Astrocyte (in vitro differentiated cells and primary cell): ENCODE measurements at regions not wholly inside any gene's neighbourhood (a gene's known extent, or its start where the extent isn't known, plus 50 kb on each side); places are given as distances from the start of the nearest gene placed in this dataset.
A peak's percentile ranks its signal among the peaks of the same experiment; 100 is the strongest.

Experiments used
- DNase-seq: peaks from one replicate; pipeline ENCODE4 v3.0.0-alpha.2; 2010; ENCODE audit warnings: low read depth
- FAIRE-seq: peaks from 2 replicates; lab custom pipeline; 2011; peaks lifted over from hg19 to GRCh38; lab: Jason Lieb, UNC
- H2AFZ ChIP-seq: 2 replicates; pipeline ENCODE4 v1.6.0; 2012; ENCODE audit warnings: low read depth, low read length, inconsistent platforms
- H3K27ac ChIP-seq: 2 replicates; pipeline ENCODE4 v1.5.1; 2011; ENCODE audit warnings: low read depth, low read length, inconsistent platforms
- H3K27me3 ChIP-seq: 2 replicates; pipeline ENCODE4 v1.6.0; 2011; ENCODE audit warnings: low read length, inconsistent platforms; ENCODE audit not compliant: insufficient read depth
- H3K36me3 ChIP-seq: 2 replicates; pipeline ENCODE4 v1.5.1; 2011; ENCODE audit warnings: low read length, inconsistent platforms; ENCODE audit not compliant: insufficient read depth
- H3K4me1 ChIP-seq: 2 replicates; pipeline ENCODE4 v1.5.1; 2011; ENCODE audit warnings: low read length, inconsistent platforms; ENCODE audit not compliant: insufficient read depth
- H3K4me2 ChIP-seq: 2 replicates; pipeline ENCODE4 v1.6.0; 2012; ENCODE audit warnings: low read length, inconsistent platforms
- H3K4me3 ChIP-seq: 2 replicates; pipeline ENCODE4 v1.5.1; 2011; ENCODE audit warnings: low read depth, mild to moderate bottlenecking, low read length, inconsistent platforms; ENCODE audit not compliant: insufficient read depth
- H3K79me2 ChIP-seq: 2 replicates; pipeline ENCODE4 v1.6.0; 2012; ENCODE audit warnings: mild to moderate bottlenecking, low read length, inconsistent platforms; ENCODE audit not compliant: insufficient read depth
- H3K9ac ChIP-seq: 2 replicates; pipeline ENCODE4 v1.6.0; 2012; ENCODE audit warnings: mild to moderate bottlenecking, low read length, inconsistent platforms
- H3K9me3 ChIP-seq: 2 replicates; pipeline ENCODE4 v1.5.1; 2012; ENCODE audit warnings: low read depth, mild to moderate bottlenecking, low read length, inconsistent platforms; ENCODE audit not compliant: insufficient read depth
- H4K20me1 ChIP-seq: 2 replicates; pipeline ENCODE4 v1.6.0; 2012; ENCODE audit warnings: low read length, inconsistent platforms; ENCODE audit not compliant: insufficient read depth
- H3K27ac Mint-ChIP-seq: one replicate; pipeline ENCODE4 v1.8.0; 2021; ENCODE audit warnings: mild to moderate bottlenecking, mixed read lengths; ENCODE audit not compliant: unreplicated experiment
- H3K27me3 Mint-ChIP-seq: one replicate; pipeline ENCODE4 v1.8.0; 2021; ENCODE audit warnings: low read depth, mixed read lengths; ENCODE audit not compliant: unreplicated experiment
- H3K36me3 Mint-ChIP-seq: one replicate; pipeline ENCODE4 v1.8.0; 2021; ENCODE audit warnings: low read depth, mixed read lengths; ENCODE audit not compliant: unreplicated experiment
- H3K4me1 Mint-ChIP-seq: one replicate; pipeline ENCODE4 v1.8.0; 2021; ENCODE audit warnings: low read depth, mixed read lengths; ENCODE audit not compliant: unreplicated experiment
- H3K4me3 Mint-ChIP-seq: one replicate; pipeline ENCODE4 v1.8.0; 2021; ENCODE audit warnings: mild to moderate bottlenecking, moderate library complexity, mixed read lengths; ENCODE audit not compliant: unreplicated experiment
- H3K9me3 Mint-ChIP-seq: one replicate; pipeline ENCODE4 v1.8.0; 2021; ENCODE audit warnings: mild to moderate bottlenecking, mixed read lengths; ENCODE audit not compliant: unreplicated experiment
- EZH2 ChIP-seq: IDR thresholded peaks from 2 replicates; pipeline ENCODE4 v1.6.1; 2012; ENCODE audit warnings: mild to moderate bottlenecking, low read length, inconsistent platforms; ENCODE audit not compliant: insufficient read depth
- TF ChIP-seq, protein P1 (sequence below): IDR thresholded peaks from 2 replicates; pipeline ENCODE4 v1.5.1; 2011; ENCODE audit warnings: low read depth, mild to moderate bottlenecking, inconsistent platforms, low read length, moderate library complexity; ENCODE audit not compliant: insufficient read depth

DNA sequence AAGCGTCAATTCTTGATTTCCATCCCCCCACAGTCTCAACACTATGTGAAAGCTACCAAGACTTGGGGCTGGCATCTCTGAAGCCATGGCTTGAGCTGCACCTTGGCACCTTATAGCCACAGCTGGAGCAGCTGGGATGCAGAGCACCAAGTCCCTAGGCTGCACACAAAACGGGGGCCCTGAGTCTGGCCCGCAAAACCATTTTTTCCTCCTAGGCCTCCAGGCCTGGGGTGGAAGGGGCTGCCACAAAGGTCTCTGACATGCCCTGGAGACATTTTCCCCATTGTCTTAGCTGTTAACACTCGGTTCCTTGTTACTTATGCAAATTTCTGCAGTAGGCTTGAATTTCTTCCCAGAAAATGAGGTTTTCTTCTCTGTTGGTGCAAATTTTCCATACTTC is 89.8 kb upstream of the GNAI1 start:
- Mint-ChIP-seq H3K27ac (no peak overlapping the region), H3K27me3 (no peaks in the 10 kb centered on the region), H3K4me1 (peaks cover under 1% of the 10 kb centered on the region), H3K9me3 (peaks cover 11% of the 10 kb centered on the region), H3K36me3 (no peaks in the 10 kb centered on the region), H3K4me3 (no peak overlapping the region)
- DNase-seq, result no peak
- Histone ChIP-seq H3K9ac (no peak overlapping the region), H3K36me3 (no peaks in the 10 kb centered on the region), H3K27me3 (no peaks in the 10 kb centered on the region), H3K79me2 (no peaks in the 10 kb centered on the region), H3K4me2 (no peak overlapping the region), H3K4me3 (no peak overlapping the region), H3K27ac (no peak overlapping the region), H2AFZ (no peak overlapping the region), H4K20me1 (no peaks in the 10 kb centered on the region), H3K4me1 (no peaks in the 10 kb centered on the region), H3K9me3 (no peaks in the 10 kb centered on the region)
- TF ChIP-seq EZH2, result no peak
- TF ChIP-seq, protein P1, sequence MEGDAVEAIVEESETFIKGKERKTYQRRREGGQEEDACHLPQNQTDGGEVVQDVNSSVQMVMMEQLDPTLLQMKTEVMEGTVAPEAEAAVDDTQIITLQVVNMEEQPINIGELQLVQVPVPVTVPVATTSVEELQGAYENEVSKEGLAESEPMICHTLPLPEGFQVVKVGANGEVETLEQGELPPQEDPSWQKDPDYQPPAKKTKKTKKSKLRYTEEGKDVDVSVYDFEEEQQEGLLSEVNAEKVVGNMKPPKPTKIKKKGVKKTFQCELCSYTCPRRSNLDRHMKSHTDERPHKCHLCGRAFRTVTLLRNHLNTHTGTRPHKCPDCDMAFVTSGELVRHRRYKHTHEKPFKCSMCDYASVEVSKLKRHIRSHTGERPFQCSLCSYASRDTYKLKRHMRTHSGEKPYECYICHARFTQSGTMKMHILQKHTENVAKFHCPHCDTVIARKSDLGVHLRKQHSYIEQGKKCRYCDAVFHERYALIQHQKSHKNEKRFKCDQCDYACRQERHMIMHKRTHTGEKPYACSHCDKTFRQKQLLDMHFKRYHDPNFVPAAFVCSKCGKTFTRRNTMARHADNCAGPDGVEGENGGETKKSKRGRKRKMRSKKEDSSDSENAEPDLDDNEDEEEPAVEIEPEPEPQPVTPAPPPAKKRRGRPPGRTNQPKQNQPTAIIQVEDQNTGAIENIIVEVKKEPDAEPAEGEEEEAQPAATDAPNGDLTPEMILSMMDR, result no peak
- FAIRE-seq, result no peak

- Mint-ChIP-seq H3K36me3 (no peaks in the 10 kb centered on the region), H3K27ac (no peak overlapping the region), H3K9me3 (peaks cover 11% of the 10 kb centered on the region), H3K4me3 (no peak overlapping the region), H3K27me3 (no peaks in the 10 kb centered on the region), H3K4me1 (peaks cover 5% of the 10 kb centered on the region)
- H4K20me1 ChIP-seq, result no peaks in the 10 kb centered on the region
- no peak overlapping the region for H2AFZ ChIP-seq
- H3K4me3 ChIP-seq, result no peak overlapping the region
- H3K27me3 ChIP-seq, result no peaks in the 10 kb centered on the region
- no peak for FAIRE-seq
- TF ChIP-seq EZH2, result no peak
- TF ChIP-seq, protein P1, result no peak
- DNase-seq, result no peak
- H3K27ac ChIP-seq, result no peak overlapping the region
- no peaks in the 10 kb centered on the region for H3K9me3 ChIP-seq
- no peaks in the 10 kb centered on the region for H3K36me3 ChIP-seq
- no peaks in the 10 kb centered on the region for H3K79me2 ChIP-seq
- no peaks in the 10 kb centered on the region for H3K4me1 ChIP-seq
- no peak overlapping the region for H3K4me2 ChIP-seq
- H3K9ac ChIP-seq, result no peak overlapping the region
Measured at GRCh38 chr7:80040752-80041151, 93.9 kb upstream of the GNAI1 start.

DNA sequence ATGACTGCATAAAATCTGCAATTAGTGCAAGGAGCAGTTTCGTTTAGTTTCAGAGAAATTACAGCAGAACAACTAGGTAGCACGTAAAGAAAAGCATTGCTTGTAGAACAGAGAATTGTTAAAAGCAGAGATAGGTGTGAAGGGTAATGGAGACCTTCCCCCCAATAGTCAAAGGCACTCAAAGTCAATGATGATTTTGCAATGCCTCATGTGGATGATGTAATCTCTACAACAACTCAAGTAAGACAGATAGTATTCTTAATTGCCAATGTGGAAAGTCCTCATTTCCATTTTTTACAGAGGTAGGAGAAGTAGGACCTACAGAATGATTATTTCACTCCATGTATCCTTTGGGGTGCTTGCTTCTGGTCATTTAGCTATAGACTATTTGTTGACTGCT is 94.3 kb upstream of the GNAI1 start:
- DNase-seq, result no peak
- Mint-ChIP-seq H3K27me3 (no peaks in the 10 kb centered on the region), H3K9me3 (peaks cover 7% of the 10 kb centered on the region), H3K4me3 (no peak overlapping the region), H3K27ac (no peak overlapping the region), H3K36me3 (no peaks in the 10 kb centered on the region), H3K4me1 (peaks cover 5% of the 10 kb centered on the region)
- TF ChIP-seq EZH2, result no peak
- TF ChIP-seq, protein P1, result no peak
- no peak overlapping the region for H3K4me2 ChIP-seq
- no peak overlapping the region for H3K9ac ChIP-seq
- H3K27ac ChIP-seq, result no peak overlapping the region
- H3K36me3 ChIP-seq, result no peaks in the 10 kb centered on the region
- H3K27me3 ChIP-seq, result no peaks in the 10 kb centered on the region
- H3K9me3 ChIP-seq, result no peaks in the 10 kb centered on the region
- no peaks in the 10 kb centered on the region for H3K4me1 ChIP-seq
- H2AFZ ChIP-seq, result no peak overlapping the region
- H4K20me1 ChIP-seq, result no peaks in the 10 kb centered on the region
- H3K79me2 ChIP-seq, result no peaks in the 10 kb centered on the region
- peak; percentile 13 for FAIRE-seq
- no peak overlapping the region for H3K4me3 ChIP-seq
